ENCODE measurements at regions not wholly inside any gene's neighbourhood (a gene's known extent, or its start where the extent isn't known, plus 50 kb on each side); places are given as distances from the start of the nearest gene placed in this dataset.
"Not testable (repeated sequence)": the region's sequence is repeated elsewhere in the genome, so short reads cannot be mapped to it uniquely, and the experiment has no call there.

DNA sequence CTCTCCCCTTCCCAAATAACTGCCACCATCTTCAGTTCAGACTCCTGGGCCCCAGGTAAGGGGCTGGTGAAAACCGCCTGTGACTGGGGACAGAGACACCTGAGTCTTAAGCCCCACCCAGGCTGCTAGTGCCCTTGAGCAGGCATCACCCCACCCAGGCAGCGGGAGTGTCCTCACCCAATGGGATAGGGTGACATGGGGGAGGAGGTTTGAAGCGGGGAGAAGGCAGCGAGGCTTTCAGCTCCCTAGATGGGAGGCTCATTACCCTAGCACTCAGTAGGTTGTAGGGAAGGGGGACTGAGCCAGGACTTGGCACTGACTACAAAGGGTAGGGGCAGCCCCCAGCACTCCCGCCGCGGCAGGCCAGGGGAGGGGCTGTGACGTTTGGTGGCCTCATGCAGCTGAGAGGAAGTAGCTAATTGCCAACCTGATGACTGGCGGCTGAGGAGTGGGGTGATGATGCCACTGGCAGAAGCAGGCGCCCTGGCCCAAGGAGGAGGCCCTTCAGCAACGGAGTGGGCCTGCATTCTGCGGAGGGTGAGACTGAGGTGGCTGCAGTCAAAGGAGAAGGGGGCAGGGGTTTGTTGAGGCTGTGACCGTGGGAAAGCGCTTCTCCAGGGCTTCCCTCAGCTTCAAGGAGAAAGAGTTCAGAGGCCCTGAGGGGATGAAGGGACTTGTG, 126.9 kb downstream of the MRPL14 start:
- H3K27me3 ChIP-seq: peaks cover 37% of the 10 kb centered on the region
- WGBS: 57% methylated on average over 11 of the region's 14 CpGs

DNA sequence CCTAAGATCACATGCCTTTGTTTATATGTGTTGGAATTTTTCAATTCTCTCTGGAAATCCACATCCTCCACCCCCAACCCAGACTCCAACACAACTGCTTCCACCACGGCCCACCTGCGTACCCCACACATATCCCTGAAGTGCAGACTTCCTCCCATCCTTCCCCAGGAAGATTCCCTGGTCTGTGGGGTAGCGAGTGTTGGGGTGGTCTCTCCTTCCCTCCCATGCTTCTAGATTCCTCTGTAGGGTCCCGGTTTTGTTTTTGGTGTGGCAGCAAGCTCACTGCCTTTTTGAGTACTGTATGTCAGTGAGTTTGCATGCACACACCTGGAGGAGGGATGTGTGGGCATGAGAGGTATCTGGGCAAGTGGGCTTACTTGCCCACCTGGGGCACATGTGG, 127.6 kb downstream of the MRPL14 start:
- no peaks in the 10 kb centered on the region for H3K36me3 ChIP-seq
- peak in 1 of 2 donors; percentile 18 for DNase-seq (ENCODE audit: low spot score in 2 of 2)
- peaks cover 16% of the 10 kb centered on the region for H3K4me1 ChIP-seq
- no peak for TF ChIP-seq POLR2A (IDR thresholded peaks at IDR 0.05)
- TF ChIP-seq EP300 (IDR thresholded peaks at IDR 0.05): no peak
- TF ChIP-seq, protein P1, sequence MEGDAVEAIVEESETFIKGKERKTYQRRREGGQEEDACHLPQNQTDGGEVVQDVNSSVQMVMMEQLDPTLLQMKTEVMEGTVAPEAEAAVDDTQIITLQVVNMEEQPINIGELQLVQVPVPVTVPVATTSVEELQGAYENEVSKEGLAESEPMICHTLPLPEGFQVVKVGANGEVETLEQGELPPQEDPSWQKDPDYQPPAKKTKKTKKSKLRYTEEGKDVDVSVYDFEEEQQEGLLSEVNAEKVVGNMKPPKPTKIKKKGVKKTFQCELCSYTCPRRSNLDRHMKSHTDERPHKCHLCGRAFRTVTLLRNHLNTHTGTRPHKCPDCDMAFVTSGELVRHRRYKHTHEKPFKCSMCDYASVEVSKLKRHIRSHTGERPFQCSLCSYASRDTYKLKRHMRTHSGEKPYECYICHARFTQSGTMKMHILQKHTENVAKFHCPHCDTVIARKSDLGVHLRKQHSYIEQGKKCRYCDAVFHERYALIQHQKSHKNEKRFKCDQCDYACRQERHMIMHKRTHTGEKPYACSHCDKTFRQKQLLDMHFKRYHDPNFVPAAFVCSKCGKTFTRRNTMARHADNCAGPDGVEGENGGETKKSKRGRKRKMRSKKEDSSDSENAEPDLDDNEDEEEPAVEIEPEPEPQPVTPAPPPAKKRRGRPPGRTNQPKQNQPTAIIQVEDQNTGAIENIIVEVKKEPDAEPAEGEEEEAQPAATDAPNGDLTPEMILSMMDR (IDR thresholded peaks at IDR 0.05): no peak
- TF ChIP-seq POLR2AphosphoS5 (IDR thresholded peaks at IDR 0.05): no peak
- 94% methylated on average over 4 of the region's 4 CpGs for WGBS
- no peak overlapping the region for H3K27ac ChIP-seq
- H3K4me3 ChIP-seq: no peak overlapping the region
- peaks cover 32% of the 10 kb centered on the region for H3K27me3 ChIP-seq
- H3K9me3 ChIP-seq: no peaks in the 10 kb centered on the region

More for the DNA sequence above, 126.9 kb downstream of the MRPL14 start:
- peak in 1 of 2 donors; percentile 59 for DNase-seq (ENCODE audit: low spot score in 2 of 2)
- no peaks in the 10 kb centered on the region for H3K9me3 ChIP-seq
- peaks cover 16% of the 10 kb centered on the region for H3K4me1 ChIP-seq
- no peaks in the 10 kb centered on the region for H3K36me3 ChIP-seq
- no peak overlapping the region for H3K27ac ChIP-seq
- no peak overlapping the region for H3K4me3 ChIP-seq
- TF ChIP-seq POLR2A (IDR thresholded peaks at IDR 0.05) (no peak), POLR2AphosphoS5 (IDR thresholded peaks at IDR 0.05) (no peak), EP300 (IDR thresholded peaks at IDR 0.05) (no peak)
- TF ChIP-seq, protein P1 (IDR thresholded peaks at IDR 0.05): no peak

DNA sequence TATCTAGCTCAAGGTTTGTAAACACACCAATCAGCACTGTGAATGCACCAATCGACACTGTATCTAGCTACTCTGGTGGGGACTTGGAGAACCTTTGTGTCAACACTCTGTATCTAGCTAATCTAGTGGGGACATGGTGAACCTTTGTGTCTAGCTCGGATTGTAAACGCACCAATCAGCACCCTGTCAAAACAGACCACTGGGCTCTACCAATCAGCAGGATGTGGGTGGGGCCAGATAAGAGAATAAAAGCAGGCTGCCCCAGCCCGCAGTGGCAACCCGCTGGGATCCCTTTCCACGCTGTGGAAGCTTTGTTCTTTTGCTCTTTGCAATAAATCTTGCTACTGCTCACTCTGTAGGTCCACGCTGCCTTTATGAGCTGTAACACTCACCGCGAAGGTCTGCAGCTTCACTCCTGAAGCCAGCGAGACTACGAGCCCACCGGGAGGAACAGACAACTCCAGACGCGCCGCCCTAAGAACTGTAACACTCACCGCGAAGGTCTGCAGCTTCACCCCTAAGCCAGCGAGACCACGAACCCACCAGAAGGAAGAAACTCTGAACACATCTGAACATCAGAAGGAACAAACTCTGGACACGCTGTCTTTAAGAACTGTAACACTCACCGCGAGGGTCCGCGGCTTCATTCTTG, 128.5 kb downstream of the MRPL14 start:
- H3K9me3 ChIP-seq, H3K4me3 ChIP-seq, H3K36me3 ChIP-seq, H3K27ac ChIP-seq: not testable (repeated sequence)
- H3K27me3 ChIP-seq: peaks cover 25% of the 10 kb centered on the region
- peaks cover 19% of the 10 kb centered on the region for H3K4me1 ChIP-seq
- DNase-seq (ENCODE audit: low spot score in 2 of 2): peak in 1 of 2 donors; percentile 25
- WGBS: 92% methylated on average over 24 of the region's 24 CpGs

DNA sequence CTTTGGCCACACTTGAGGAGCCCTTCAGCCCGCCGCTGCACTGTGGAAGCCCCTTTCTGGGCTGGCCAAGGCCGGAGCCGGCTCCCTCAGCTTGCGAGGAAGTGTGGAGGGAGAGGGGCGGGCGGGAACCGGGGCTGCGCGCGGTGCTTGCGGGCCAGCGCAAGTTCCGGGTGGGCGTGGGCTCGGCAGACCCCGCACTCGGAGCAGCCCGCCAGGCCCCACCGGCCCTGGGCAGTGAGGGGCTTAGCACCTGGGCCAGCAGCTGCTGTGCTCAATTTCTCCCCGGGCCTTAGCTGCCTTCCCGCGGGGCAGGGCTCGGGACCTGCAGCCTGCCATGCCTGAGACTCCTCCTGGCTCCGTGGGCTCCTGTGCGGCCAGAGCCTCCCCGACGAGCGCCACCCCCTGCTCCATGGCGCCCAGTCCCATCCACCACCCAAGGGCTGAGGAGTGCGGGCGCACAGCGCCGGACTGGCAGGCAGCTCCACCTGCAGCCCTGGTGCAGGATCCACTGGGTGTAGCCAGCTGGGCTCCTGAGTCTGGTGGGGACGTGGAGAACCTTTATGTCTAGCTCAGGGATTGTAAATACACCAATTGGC, 129.2 kb downstream of the MRPL14 start:
- not testable (repeated sequence) for H3K4me3 ChIP-seq, H3K9me3 ChIP-seq, H3K27ac ChIP-seq, H3K36me3 ChIP-seq
- Histone ChIP-seq H3K4me1 (peaks cover 18% of the 10 kb centered on the region), H3K27me3 (peaks cover 21% of the 10 kb centered on the region)
- DNase-seq (ENCODE audit: low spot score in 2 of 2): peak in 1 of 2 donors; percentile 51
- no CpG with 5 or more reads among the region's 35 CpGs for WGBS

DNA sequence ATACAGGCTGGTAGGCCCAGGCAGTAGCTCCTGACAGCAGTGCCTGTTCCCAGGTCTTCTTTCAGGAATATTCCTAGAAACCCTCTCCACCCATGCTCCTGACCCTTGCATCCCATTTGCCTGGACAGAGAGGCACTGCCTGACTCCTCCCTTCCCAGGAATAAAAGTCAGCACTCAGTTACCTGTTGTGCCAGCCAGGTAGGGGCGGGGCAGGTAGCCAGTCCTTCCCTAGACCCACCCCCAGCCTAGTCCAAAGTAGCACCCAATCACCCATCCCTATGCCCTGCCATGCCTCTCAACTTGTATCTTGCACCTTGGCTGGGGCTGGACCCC, 129.9 kb downstream of the MRPL14 start:
- WGBS: 86% methylated on average over 1 of the region's 1 CpG
- H3K27ac ChIP-seq: no peak overlapping the region
- H3K4me3 ChIP-seq: no peak overlapping the region
- TF ChIP-seq EP300 (IDR thresholded peaks at IDR 0.05): no peak
- no peak for TF ChIP-seq POLR2A (IDR thresholded peaks at IDR 0.05)
- TF ChIP-seq, protein P1 (IDR thresholded peaks at IDR 0.05): no peak
- no peak for TF ChIP-seq POLR2AphosphoS5 (IDR thresholded peaks at IDR 0.05)
- H3K4me1 ChIP-seq: peaks cover 10% of the 10 kb centered on the region
- H3K9me3 ChIP-seq: no peaks in the 10 kb centered on the region
- no peaks in the 10 kb centered on the region for H3K36me3 ChIP-seq
- DNase-seq (ENCODE audit: low spot score in 2 of 2): peak in 1 of 2 donors; percentile 47
- H3K27me3 ChIP-seq: peaks cover 13% of the 10 kb centered on the region

DNA sequence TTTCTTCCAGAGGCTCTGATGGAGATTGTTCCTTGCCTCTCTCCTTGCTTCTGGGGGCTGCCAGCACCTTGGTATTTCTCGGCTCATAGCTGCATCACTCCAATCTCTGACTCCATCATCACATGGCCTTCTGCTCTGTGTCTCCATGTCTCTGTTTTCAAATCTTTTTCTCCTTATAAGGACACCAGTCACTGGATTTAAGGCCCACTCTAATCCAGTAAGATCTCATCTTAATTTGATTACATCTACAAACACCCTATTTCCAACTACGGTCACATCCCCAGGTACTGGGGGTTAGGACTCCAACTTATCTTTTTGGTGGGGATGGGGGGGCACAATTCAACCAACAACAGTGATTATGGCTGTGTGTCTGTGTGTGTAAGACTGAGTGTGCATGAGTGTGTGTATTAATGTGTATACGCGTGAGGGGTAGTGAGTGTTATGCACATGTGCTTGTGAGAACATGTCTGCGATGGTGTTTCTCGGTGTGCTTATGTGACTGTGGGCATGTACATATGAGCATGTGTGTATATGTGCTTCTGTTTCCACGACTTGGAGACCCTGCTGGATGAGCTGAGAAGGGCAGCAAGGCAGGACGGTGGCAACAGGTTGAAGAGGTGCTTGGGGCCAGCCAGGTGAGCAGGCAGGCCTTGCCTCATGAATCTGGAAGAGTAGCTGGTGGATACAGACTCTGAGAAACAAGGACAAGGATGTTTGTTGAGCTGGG, 130.5 kb downstream of the MRPL14 start:
- Histone ChIP-seq H3K27me3 (peaks cover 8% of the 10 kb centered on the region), H3K4me1 (peaks cover 4% of the 10 kb centered on the region), H3K36me3 (no peaks in the 10 kb centered on the region), H3K27ac (no peak overlapping the region), H3K4me3 (no peak overlapping the region), H3K9me3 (no peaks in the 10 kb centered on the region)
- DNase-seq (ENCODE audit: low spot score in 2 of 2): peak in 1 of 2 donors; percentile 8
- TF ChIP-seq EP300 (IDR thresholded peaks at IDR 0.05) (no peak), POLR2A (IDR thresholded peaks at IDR 0.05) (no peak), POLR2AphosphoS5 (IDR thresholded peaks at IDR 0.05) (no peak)
- TF ChIP-seq, protein P1 (IDR thresholded peaks at IDR 0.05): no peak
- WGBS: 91% methylated on average over 8 of the region's 8 CpGs
